Astrocyte of the spinal cord (primary cell): ENCODE measurements at regions not wholly inside any gene's neighbourhood (a gene's known extent, or its start where the extent isn't known, plus 50 kb on each side); places are given as distances from the start of the nearest gene placed in this dataset.
A peak's percentile ranks its signal among the peaks of the same experiment; 100 is the strongest.

Experiments used
- DNase-seq: peaks from one replicate; pipeline ENCODE4 v3.0.0; 2011; ENCODE audit warnings: low read depth, low spot score
- H3K4me3 ChIP-seq: 2 replicates; pipeline ENCODE4 v1.5.1; 2011; ENCODE audit warnings: low read depth, mild to moderate bottlenecking, low read length, moderate library complexity
- CTCF ChIP-seq: IDR thresholded peaks from 2 replicates; pipeline ENCODE4 v1.5.1; 2012; ENCODE audit warnings: low read depth, mild to moderate bottlenecking, low read length, inconsistent platforms
- in situ Hi-C: cut with HindIII; loops from 2 replicates; pipeline ENCODE4 v1.10.0; 2017; ENCODE audit warnings: low sequenced_read_pairs

GRCh38 chr4:82034878-82035277, 338.9 kb downstream of the HNRNPD start:
- no peak for DNase-seq
- in situ Hi-C loops, result no loop called here
- H3K4me3 ChIP-seq, result no peak overlapping the region
- TF ChIP-seq CTCF, result no peak

- in situ Hi-C loops, result no loop called here
- H3K4me3 ChIP-seq, result no peak overlapping the region
- no peak for TF ChIP-seq CTCF
- no peak for DNase-seq
These were observed 339.9 kb downstream of the HNRNPD start for GRCh38 chr4:82033862-82034261.

- no peak for TF ChIP-seq CTCF
- H3K4me3 ChIP-seq, result no peak overlapping the region
- no peak for DNase-seq
- in situ Hi-C loops, result no loop called here
These were observed 342.3 kb downstream of the HNRNPD start for GRCh38 chr4:82031376-82031927.

- DNase-seq, result peak; percentile 8
- no peak for TF ChIP-seq CTCF
- in situ Hi-C loops, result no loop called here
- no peak overlapping the region for H3K4me3 ChIP-seq
These were observed 356.1 kb downstream of the HNRNPD start for GRCh38 chr4:82017680-82018079.

- DNase-seq, result no peak
- in situ Hi-C loops, result no loop called here
- no peak for TF ChIP-seq CTCF
- H3K4me3 ChIP-seq, result no peak overlapping the region
These were observed 368.6 kb downstream of the HNRNPD start for GRCh38 chr4:82005158-82005557.

GRCh38 chr4:81997313-81997712, 376.5 kb downstream of the HNRNPD start:
- TF ChIP-seq CTCF, result no peak
- in situ Hi-C loops, result no loop called here
- H3K4me3 ChIP-seq, result no peak overlapping the region
- no peak for DNase-seq

GRCh38 chr4:81990898-81991297, 382.9 kb downstream of the HNRNPD start:
- TF ChIP-seq CTCF, result no peak
- H3K4me3 ChIP-seq, result no peak overlapping the region
- DNase-seq, result no peak
- in situ Hi-C loops, result no loop called here
